H9 (cell line): ENCODE measurements at regions not wholly inside any gene's neighbourhood (a gene's known extent, or its start where the extent isn't known, plus 50 kb on each side); places are given as distances from the start of the nearest gene placed in this dataset.

Source experiments
- DNase-seq: peaks from one replicate; pipeline ENCODE4 v3.0.0-alpha.2; 2017
- H2AFZ ChIP-seq: one replicate; pipeline ENCODE4 v1.6.1; 2013; ENCODE audit warnings: mild to moderate bottlenecking, low read length, control low read depth, moderate library complexity
- H2AK5ac ChIP-seq: 2 replicates; pipeline ENCODE4 v1.6.1; 2013; ENCODE audit warnings: low read length, control low read depth, mixed read lengths; ENCODE audit not compliant: insufficient read length
- H2BK120ac ChIP-seq: one replicate; pipeline ENCODE4 v1.6.1; 2013; ENCODE audit warnings: low read depth, mild to moderate bottlenecking, low read length, control low read depth, inconsistent platforms; ENCODE audit not compliant: poor library complexity, severe bottlenecking
- H2BK12ac ChIP-seq: 2 replicates; pipeline ENCODE4 v1.6.1; 2013; ENCODE audit warnings: low read length, control low read depth, mixed read lengths, low read depth; ENCODE audit not compliant: insufficient read length
- H2BK15ac ChIP-seq: 2 replicates; pipeline ENCODE4 v1.6.1; 2013; ENCODE audit warnings: low read depth, low read length, control low read depth
- H2BK20ac ChIP-seq: one replicate; pipeline ENCODE4 v1.6.1; 2013; ENCODE audit warnings: low read depth, mild to moderate bottlenecking, low read length, control low read depth, inconsistent platforms; ENCODE audit not compliant: poor library complexity, severe bottlenecking
- H2BK5ac ChIP-seq: 2 replicates; pipeline ENCODE4 v1.6.1; 2013; ENCODE audit warnings: low read length, control low read depth, mixed read lengths; ENCODE audit not compliant: insufficient read length
- H3K14ac ChIP-seq: 2 replicates; pipeline ENCODE4 v1.6.1; 2013; ENCODE audit warnings: low read length, control low read depth; ENCODE audit not compliant: insufficient read depth
- H3K18ac ChIP-seq: 2 replicates; pipeline ENCODE4 v1.6.1; 2013; ENCODE audit warnings: low read depth, mild to moderate bottlenecking, mixed read lengths, low read length, control low read depth; ENCODE audit not compliant: insufficient read length
- H3K23ac ChIP-seq: 2 replicates; pipeline ENCODE4 v1.6.1; 2013; ENCODE audit warnings: low read length, control low read depth, mixed read lengths, low read depth; ENCODE audit not compliant: insufficient read length
- H3K23me2 ChIP-seq: 2 replicates; pipeline ENCODE4 v1.6.1; 2013; ENCODE audit warnings: low read depth, mild to moderate bottlenecking, mixed read lengths, low read length, control low read depth; ENCODE audit not compliant: insufficient read length, poor library complexity, severe bottlenecking
- H3K27ac ChIP-seq: 2 replicates; pipeline ENCODE4 v1.5.1; 2013; ENCODE audit warnings: low read length, control low read depth, mixed read lengths, low read depth; ENCODE audit not compliant: insufficient read length
- H3K27me3 ChIP-seq: 2 replicates; pipeline ENCODE4 v1.6.1; 2013; ENCODE audit warnings: low read length, control low read depth, inconsistent platforms; ENCODE audit not compliant: insufficient read depth
- H3K4ac ChIP-seq: 2 replicates; pipeline ENCODE4 v1.6.1; 2013; ENCODE audit warnings: low read depth, mild to moderate bottlenecking, control low read depth, inconsistent platforms, low read length, moderate library complexity
- H3K4me1 ChIP-seq: 2 replicates; pipeline ENCODE4 v1.6.1; 2013; ENCODE audit warnings: low read length, control low read depth, inconsistent platforms; ENCODE audit not compliant: insufficient read depth
- H3K4me2 ChIP-seq: 2 replicates; pipeline ENCODE4 v1.6.1; 2013; ENCODE audit warnings: low read length, control low read depth, mixed read lengths; ENCODE audit not compliant: insufficient read length, insufficient read depth
- H3K56ac ChIP-seq: 2 replicates; pipeline ENCODE4 v1.6.1; 2013; ENCODE audit warnings: low read depth, mild to moderate bottlenecking, mixed read lengths, low read length, control low read depth; ENCODE audit not compliant: insufficient read length
- H3K79me1 ChIP-seq: 2 replicates; pipeline ENCODE4 v1.6.1; 2013; ENCODE audit warnings: low read depth, mild to moderate bottlenecking, moderate library complexity, low read length, control low read depth, inconsistent platforms; ENCODE audit not compliant: insufficient read depth, poor library complexity, severe bottlenecking
- H3K79me2 ChIP-seq: 2 replicates; pipeline ENCODE4 v1.6.1; 2013; ENCODE audit warnings: low read length, control low read depth, inconsistent platforms; ENCODE audit not compliant: insufficient read depth
- H3K9ac ChIP-seq: 2 replicates; pipeline ENCODE4 v1.6.1; 2013; ENCODE audit warnings: low read length, control low read depth, mixed read lengths; ENCODE audit not compliant: insufficient read length; ENCODE audit errors: extremely low read depth
- H3K9me3 ChIP-seq: one replicate; pipeline ENCODE4 v1.6.1; 2013; ENCODE audit warnings: low read depth, low read length, inconsistent platforms; ENCODE audit not compliant: control insufficient read depth
- H3T11ph ChIP-seq: one replicate; pipeline ENCODE4 v1.6.1; 2013; ENCODE audit warnings: mild to moderate bottlenecking, low read length, control low read depth, inconsistent platforms
- H4K20me1 ChIP-seq: one replicate; pipeline ENCODE4 v1.6.1; 2013; ENCODE audit not compliant: control insufficient read depth, insufficient read length, insufficient read depth
- H4K5ac ChIP-seq: 2 replicates; pipeline ENCODE4 v1.6.1; 2013; ENCODE audit warnings: low read depth, mild to moderate bottlenecking, mixed read lengths, low read length, control low read depth; ENCODE audit not compliant: insufficient read length
- H4K8ac ChIP-seq: replicated peaks from 2 replicates; pipeline ENCODE4 v1.6.1; 2013; ENCODE audit warnings: low read length, control low read depth, mixed read lengths, low read depth; ENCODE audit not compliant: insufficient read length
- H4K91ac ChIP-seq: 2 replicates; pipeline ENCODE4 v1.6.1; 2013; ENCODE audit warnings: low read depth, mild to moderate bottlenecking, moderate library complexity, mixed read lengths, low read length, control low read depth; ENCODE audit not compliant: insufficient read length
- H3K27ac Mint-ChIP-seq, 3 experiments: 2 replicates in 2 of 3; 3 replicates in 1 of 3; pipeline ENCODE4 v1.8.0; 2020 to 2021; ENCODE audit warnings: mixed read lengths in 3 of 3, mild to moderate bottlenecking in 1 of 3, moderate library complexity in 1 of 3
- H3K27me3 Mint-ChIP-seq: 2 replicates; pipeline ENCODE4 v1.8.0; 2021; ENCODE audit warnings: low read depth, mild to moderate bottlenecking, moderate library complexity, mixed read lengths
- H3K36me3 Mint-ChIP-seq, 3 experiments: 2 replicates in 2 of 3; 3 replicates in 1 of 3; pipeline ENCODE4 v1.8.0; 2020 to 2021; ENCODE audit warnings: low read depth in 3 of 3, mixed read lengths in 3 of 3; ENCODE audit not compliant: insufficient read depth in 1 of 3
- H3K4me1 Mint-ChIP-seq, 2 experiments: 2 replicates each; pipeline ENCODE4 v1.8.0; 2020; ENCODE audit warnings: mixed read lengths in 2 of 2
- H3K4me3 Mint-ChIP-seq, 2 experiments: 2 replicates in 1 of 2; 3 replicates in 1 of 2; pipeline ENCODE4 v1.8.0; 2020 to 2021; ENCODE audit warnings: mild to moderate bottlenecking in 2 of 2, mixed read lengths in 2 of 2, moderate library complexity in 1 of 2
- H3K9me3 Mint-ChIP-seq, 2 experiments: 2 replicates in 1 of 2; 3 replicates in 1 of 2; pipeline ENCODE4 v1.8.0; 2020; ENCODE audit warnings: mild to moderate bottlenecking in 2 of 2, mixed read lengths in 2 of 2, moderate library complexity in 1 of 2
- WGBS: extraction: QIAGEN DNeasy Blood & Tissue Kit; methylation state at CpG from one replicate; pipeline ENCODE4 v1.1.7; 2013; ENCODE audit warnings: missing lambda C conversion rate, low lambda C conversion rate, mixed read lengths; ENCODE audit not compliant: insufficient read length; ENCODE audit errors: extremely low coverage; 5-methylcytosine and 5-hydroxymethylcytosine counted together
- TF ChIP-seq, protein P1 (sequence below): fragments of 200-600 bp; sonication (generic); conservative IDR thresholded peaks from 3 replicates; pipeline ENCODE4 v1.8.0; 2021; ENCODE audit warnings: antibody characterized with exemption, mild to moderate bottlenecking

DNA sequence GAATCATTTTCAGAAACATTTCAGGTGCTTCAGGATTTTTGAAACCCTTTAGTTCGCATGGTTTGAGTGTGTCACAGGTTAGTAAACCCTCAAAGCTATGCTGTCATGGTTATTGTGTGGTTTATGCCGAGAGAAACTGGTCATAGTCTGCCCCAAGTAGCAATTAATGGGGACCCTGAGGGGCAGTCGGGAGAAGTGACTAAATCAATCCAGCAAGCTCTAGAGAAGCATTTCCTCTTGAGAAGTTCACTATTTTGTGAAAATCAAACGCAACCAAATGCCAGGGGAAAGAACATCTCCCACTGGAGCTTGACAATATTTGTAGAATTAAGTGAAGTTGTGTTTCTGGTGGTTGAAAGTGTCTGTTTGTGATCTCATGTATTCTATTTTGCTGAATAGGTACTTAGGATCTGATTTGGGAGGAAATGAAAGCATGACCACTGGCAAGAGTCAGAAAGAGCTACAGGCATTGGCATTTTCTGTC lies 63.0 kb upstream of the BACH1 start:
- H3K27ac ChIP-seq, result no peak overlapping the region
- no peak overlapping the region for H2BK20ac ChIP-seq
- no peak overlapping the region for H2AFZ ChIP-seq
- no peak overlapping the region for H4K5ac ChIP-seq
- H3K4ac ChIP-seq, result no peak overlapping the region
- H3K9ac ChIP-seq, result no peak overlapping the region
- H3K23ac ChIP-seq, result no peak overlapping the region
- no peak overlapping the region for H3T11ph ChIP-seq
- H4K91ac ChIP-seq, result no peak overlapping the region
- no peaks in the 10 kb centered on the region for H3K79me2 ChIP-seq
- H2BK120ac ChIP-seq, result no peak overlapping the region
- Mint-ChIP-seq H3K4me3 (no peak overlapping the region), H3K27ac (no peak overlapping the region), H3K4me1 (no peaks in the 10 kb centered on the region; a peak in 1 of 4 replicates), H3K9me3 (no peaks in the 10 kb centered on the region), H3K36me3 (no peaks in the 10 kb centered on the region), H3K27me3 (no peaks in the 10 kb centered on the region)
- H3K18ac ChIP-seq, result no peak overlapping the region
- H3K14ac ChIP-seq, result no peak overlapping the region
- TF ChIP-seq, protein P1, sequence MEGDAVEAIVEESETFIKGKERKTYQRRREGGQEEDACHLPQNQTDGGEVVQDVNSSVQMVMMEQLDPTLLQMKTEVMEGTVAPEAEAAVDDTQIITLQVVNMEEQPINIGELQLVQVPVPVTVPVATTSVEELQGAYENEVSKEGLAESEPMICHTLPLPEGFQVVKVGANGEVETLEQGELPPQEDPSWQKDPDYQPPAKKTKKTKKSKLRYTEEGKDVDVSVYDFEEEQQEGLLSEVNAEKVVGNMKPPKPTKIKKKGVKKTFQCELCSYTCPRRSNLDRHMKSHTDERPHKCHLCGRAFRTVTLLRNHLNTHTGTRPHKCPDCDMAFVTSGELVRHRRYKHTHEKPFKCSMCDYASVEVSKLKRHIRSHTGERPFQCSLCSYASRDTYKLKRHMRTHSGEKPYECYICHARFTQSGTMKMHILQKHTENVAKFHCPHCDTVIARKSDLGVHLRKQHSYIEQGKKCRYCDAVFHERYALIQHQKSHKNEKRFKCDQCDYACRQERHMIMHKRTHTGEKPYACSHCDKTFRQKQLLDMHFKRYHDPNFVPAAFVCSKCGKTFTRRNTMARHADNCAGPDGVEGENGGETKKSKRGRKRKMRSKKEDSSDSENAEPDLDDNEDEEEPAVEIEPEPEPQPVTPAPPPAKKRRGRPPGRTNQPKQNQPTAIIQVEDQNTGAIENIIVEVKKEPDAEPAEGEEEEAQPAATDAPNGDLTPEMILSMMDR, result no peak
- H2AK5ac ChIP-seq, result no peak overlapping the region
- no peak overlapping the region for H2BK5ac ChIP-seq
- no peak overlapping the region for H2BK15ac ChIP-seq
- H3K79me1 ChIP-seq, result no peaks in the 10 kb centered on the region
- DNase-seq, result no peak
- no peak overlapping the region for H3K56ac ChIP-seq
- H3K9me3 ChIP-seq, result no peaks in the 10 kb centered on the region
- H3K23me2 ChIP-seq, result no peaks in the 10 kb centered on the region
- no peak overlapping the region for H3K4me2 ChIP-seq
- no peak overlapping the region for H4K8ac ChIP-seq
- no peaks in the 10 kb centered on the region for H3K27me3 ChIP-seq
- H2BK12ac ChIP-seq, result no peak overlapping the region
- no peaks in the 10 kb centered on the region for H4K20me1 ChIP-seq
- WGBS, result no CpG with 5 or more reads among the region's 4 CpGs
- H3K4me1 ChIP-seq, result no peaks in the 10 kb centered on the region
